ENCODE measurements at regions not wholly inside any gene's neighbourhood (a gene's known extent, or its start where the extent isn't known, plus 50 kb on each side); places are given as distances from the start of the nearest gene placed in this dataset.

- Histone ChIP-seq H3K27ac (no peak overlapping the region), H2AFZ (no peak overlapping the region), H3K27me3 (replicated peaks; ENCODE audit: insufficient read depth) (no peaks in the 10 kb centered on the region), H3K9ac (no peak overlapping the region), H4K20me1 (ENCODE audit: insufficient read depth) (no peaks in the 10 kb centered on the region), H3K4me3 (no peak overlapping the region), H3K79me2 (ENCODE audit: insufficient read depth) (no peaks in the 10 kb centered on the region), H3K9me3 (ENCODE audit: low read depth) (no peaks in the 10 kb centered on the region), H3K9me2 (ENCODE audit: insufficient read depth) (no peaks in the 10 kb centered on the region), H3K4me1 (ENCODE audit: insufficient read depth) (no peaks in the 10 kb centered on the region), H3K36me3 (ENCODE audit: low read depth) (no peaks in the 10 kb centered on the region), H3K4me2 (ENCODE audit: unreplicated experiment) (no peak overlapping the region), H3F3A (ENCODE audit: insufficient read depth) (no peaks in the 10 kb centered on the region)
- no peak for DNase-seq
- in situ Hi-C loops (cut with MboI) = no loop called here
- 50 to 71% methylated on average over 5 of the region's 5 CpGs for WGBS, 2 experiments (ENCODE audit: low coverage in 1 of 2, low lambda C conversion rate in 2 of 2, missing lambda C conversion rate in 2 of 2)
- TF ChIP-seq EZH2phosphoT487 (IDR thresholded peaks at IDR 0.05; ENCODE audit: insufficient read depth, low read depth) = no peak
- no peak for TF ChIP-seq EZH2 (IDR thresholded peaks at IDR 0.05; ENCODE audit: insufficient read depth, poor library complexity, severe bottlenecking)
These were observed 117.2 kb downstream of the IPO8 start for GRCh38 chr12:30578426-30578825.

GRCh38 chr12:30573145-30573544, 122.5 kb downstream of the IPO8 start:
- DNase-seq = peak; percentile 1
- TF ChIP-seq EZH2phosphoT487 (IDR thresholded peaks at IDR 0.05; ENCODE audit: insufficient read depth, low read depth) (no peak), EZH2 (IDR thresholded peaks at IDR 0.05; ENCODE audit: insufficient read depth, poor library complexity, severe bottlenecking) (no peak)
- Histone ChIP-seq H3K79me2 (ENCODE audit: insufficient read depth) (no peaks in the 10 kb centered on the region), H3K9me2 (ENCODE audit: insufficient read depth) (no peaks in the 10 kb centered on the region), H3F3A (ENCODE audit: insufficient read depth) (no peaks in the 10 kb centered on the region), H3K36me3 (ENCODE audit: low read depth) (no peaks in the 10 kb centered on the region), H3K9me3 (ENCODE audit: low read depth) (no peaks in the 10 kb centered on the region), H3K9ac (no peak overlapping the region), H3K27me3 (replicated peaks; ENCODE audit: insufficient read depth) (no peaks in the 10 kb centered on the region; the same call in 1 of the 2 replicates), H3K4me2 (ENCODE audit: unreplicated experiment) (no peak overlapping the region), H4K20me1 (ENCODE audit: insufficient read depth) (no peaks in the 10 kb centered on the region), H3K4me1 (ENCODE audit: insufficient read depth) (no peaks in the 10 kb centered on the region), H2AFZ (no peak overlapping the region), H3K27ac (no peak overlapping the region), H3K4me3 (no peak overlapping the region)
- 0 to 15% methylated on average over 1 of the region's 1 CpG for WGBS, 2 experiments (ENCODE audit: low coverage in 1 of 2, low lambda C conversion rate in 2 of 2, missing lambda C conversion rate in 2 of 2)
- in situ Hi-C loops (cut with MboI) = no loop called here

- H2AFZ ChIP-seq = no peak overlapping the region
- no peak for DNase-seq
- in situ Hi-C loops (cut with MboI) = no loop called here
- WGBS, 2 experiments (ENCODE audit: low coverage in 1 of 2, low lambda C conversion rate in 2 of 2, missing lambda C conversion rate in 2 of 2) = 0 to 1% methylated on average over 5 of the region's 5 CpGs
- no peaks in the 10 kb centered on the region for H4K20me1 ChIP-seq (ENCODE audit: insufficient read depth)
- no peaks in the 10 kb centered on the region for H3K36me3 ChIP-seq (ENCODE audit: low read depth)
- H3K4me3 ChIP-seq = no peak overlapping the region
- H3F3A ChIP-seq (ENCODE audit: insufficient read depth) = no peaks in the 10 kb centered on the region
- no peaks in the 10 kb centered on the region for H3K79me2 ChIP-seq (ENCODE audit: insufficient read depth)
- no peak overlapping the region for H3K27ac ChIP-seq
- TF ChIP-seq EZH2phosphoT487 (IDR thresholded peaks at IDR 0.05; ENCODE audit: insufficient read depth, low read depth) = no peak
- no peak for TF ChIP-seq EZH2 (IDR thresholded peaks at IDR 0.05; ENCODE audit: insufficient read depth, poor library complexity, severe bottlenecking)
- H3K27me3 ChIP-seq (replicated peaks; ENCODE audit: insufficient read depth) = no peaks in the 10 kb centered on the region; the same call in 1 of the 2 replicates
- H3K4me2 ChIP-seq (ENCODE audit: unreplicated experiment) = no peak overlapping the region
- H3K9me2 ChIP-seq (ENCODE audit: insufficient read depth) = no peaks in the 10 kb centered on the region
- no peaks in the 10 kb centered on the region for H3K4me1 ChIP-seq (ENCODE audit: insufficient read depth)
- no peak overlapping the region for H3K9ac ChIP-seq
- H3K9me3 ChIP-seq (ENCODE audit: low read depth) = no peaks in the 10 kb centered on the region
These were observed 125.3 kb downstream of the IPO8 start for GRCh38 chr12:30570211-30570890.

GRCh38 chr12:30569426-30569825, 126.2 kb downstream of the IPO8 start:
- DNase-seq = no peak
- Histone ChIP-seq H3K27ac (no peak overlapping the region), H2AFZ (no peak overlapping the region), H3K4me3 (no peak overlapping the region), H3K27me3 (replicated peaks; ENCODE audit: insufficient read depth) (no peaks in the 10 kb centered on the region; the same call in 1 of the 2 replicates), H3K9me3 (ENCODE audit: low read depth) (no peaks in the 10 kb centered on the region), H3K79me2 (ENCODE audit: insufficient read depth) (no peaks in the 10 kb centered on the region), H3K9me2 (ENCODE audit: insufficient read depth) (no peaks in the 10 kb centered on the region), H3K4me1 (ENCODE audit: insufficient read depth) (no peaks in the 10 kb centered on the region), H3K9ac (no peak overlapping the region), H3K4me2 (ENCODE audit: unreplicated experiment) (no peak overlapping the region), H3F3A (ENCODE audit: insufficient read depth) (no peaks in the 10 kb centered on the region), H3K36me3 (ENCODE audit: low read depth) (no peaks in the 10 kb centered on the region), H4K20me1 (ENCODE audit: insufficient read depth) (no peaks in the 10 kb centered on the region)
- TF ChIP-seq EZH2phosphoT487 (IDR thresholded peaks at IDR 0.05; ENCODE audit: insufficient read depth, low read depth) = no peak
- no peak for TF ChIP-seq EZH2 (IDR thresholded peaks at IDR 0.05; ENCODE audit: insufficient read depth, poor library complexity, severe bottlenecking)
- WGBS, 2 experiments (ENCODE audit: low coverage in 1 of 2, low lambda C conversion rate in 2 of 2, missing lambda C conversion rate in 2 of 2) = 70 to 76% methylated on average over 4 of the region's 4 CpGs
- in situ Hi-C loops (cut with MboI) = no loop called here

- Histone ChIP-seq H3K9me3 (ENCODE audit: low read depth) (no peaks in the 10 kb centered on the region), H3K9ac (no peak overlapping the region), H3K9me2 (ENCODE audit: insufficient read depth) (no peaks in the 10 kb centered on the region), H4K20me1 (ENCODE audit: insufficient read depth) (no peaks in the 10 kb centered on the region), H3K27ac (no peak overlapping the region), H3F3A (ENCODE audit: insufficient read depth) (no peaks in the 10 kb centered on the region), H3K4me2 (ENCODE audit: unreplicated experiment) (no peak overlapping the region), H3K36me3 (ENCODE audit: low read depth) (no peaks in the 10 kb centered on the region), H3K4me3 (no peak overlapping the region), H3K27me3 (replicated peaks; ENCODE audit: insufficient read depth) (no peaks in the 10 kb centered on the region; the same call in 1 of the 2 replicates), H3K79me2 (ENCODE audit: insufficient read depth) (no peaks in the 10 kb centered on the region), H2AFZ (no peak overlapping the region), H3K4me1 (ENCODE audit: insufficient read depth) (no peaks in the 10 kb centered on the region)
- in situ Hi-C loops (cut with MboI) = no loop called here
- TF ChIP-seq EZH2 (IDR thresholded peaks at IDR 0.05; ENCODE audit: insufficient read depth, poor library complexity, severe bottlenecking) (no peak), EZH2phosphoT487 (IDR thresholded peaks at IDR 0.05; ENCODE audit: insufficient read depth, low read depth) (no peak)
- DNase-seq = no peak
These were observed 127.2 kb downstream of the IPO8 start for GRCh38 chr12:30568453-30568852.
